ENCODE measurements at regions not wholly inside any gene's neighbourhood (a gene's known extent, or its start where the extent isn't known, plus 50 kb on each side); places are given as distances from the start of the nearest gene placed in this dataset.

DNA sequence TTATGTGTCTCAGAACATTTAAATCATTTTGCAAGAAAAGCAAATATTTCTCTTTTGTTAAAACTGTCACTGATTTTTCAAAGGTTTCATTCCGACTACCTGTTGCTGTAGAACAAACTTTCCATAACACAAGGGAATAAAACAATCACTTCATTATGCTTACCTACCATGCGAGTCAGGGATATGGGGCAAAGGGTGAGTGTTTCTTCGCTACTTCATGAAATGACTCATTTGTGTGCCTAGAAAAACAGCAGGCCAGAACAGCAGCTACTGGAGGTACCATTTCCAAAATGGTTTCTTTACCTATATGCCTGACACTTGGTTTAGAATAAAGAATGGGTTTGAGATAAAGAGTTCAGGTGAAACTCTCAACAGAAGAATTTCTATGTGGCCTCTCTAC, 712.5 kb downstream of the PLOD2 start:
- no peak for TF ChIP-seq POLR2AphosphoS5 (IDR thresholded peaks at IDR 0.05)
- TF ChIP-seq, protein P1, sequence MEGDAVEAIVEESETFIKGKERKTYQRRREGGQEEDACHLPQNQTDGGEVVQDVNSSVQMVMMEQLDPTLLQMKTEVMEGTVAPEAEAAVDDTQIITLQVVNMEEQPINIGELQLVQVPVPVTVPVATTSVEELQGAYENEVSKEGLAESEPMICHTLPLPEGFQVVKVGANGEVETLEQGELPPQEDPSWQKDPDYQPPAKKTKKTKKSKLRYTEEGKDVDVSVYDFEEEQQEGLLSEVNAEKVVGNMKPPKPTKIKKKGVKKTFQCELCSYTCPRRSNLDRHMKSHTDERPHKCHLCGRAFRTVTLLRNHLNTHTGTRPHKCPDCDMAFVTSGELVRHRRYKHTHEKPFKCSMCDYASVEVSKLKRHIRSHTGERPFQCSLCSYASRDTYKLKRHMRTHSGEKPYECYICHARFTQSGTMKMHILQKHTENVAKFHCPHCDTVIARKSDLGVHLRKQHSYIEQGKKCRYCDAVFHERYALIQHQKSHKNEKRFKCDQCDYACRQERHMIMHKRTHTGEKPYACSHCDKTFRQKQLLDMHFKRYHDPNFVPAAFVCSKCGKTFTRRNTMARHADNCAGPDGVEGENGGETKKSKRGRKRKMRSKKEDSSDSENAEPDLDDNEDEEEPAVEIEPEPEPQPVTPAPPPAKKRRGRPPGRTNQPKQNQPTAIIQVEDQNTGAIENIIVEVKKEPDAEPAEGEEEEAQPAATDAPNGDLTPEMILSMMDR (IDR thresholded peaks at IDR 0.05; ENCODE audit: poor library complexity, severe bottlenecking): no peak
- TF ChIP-seq, protein P2, sequence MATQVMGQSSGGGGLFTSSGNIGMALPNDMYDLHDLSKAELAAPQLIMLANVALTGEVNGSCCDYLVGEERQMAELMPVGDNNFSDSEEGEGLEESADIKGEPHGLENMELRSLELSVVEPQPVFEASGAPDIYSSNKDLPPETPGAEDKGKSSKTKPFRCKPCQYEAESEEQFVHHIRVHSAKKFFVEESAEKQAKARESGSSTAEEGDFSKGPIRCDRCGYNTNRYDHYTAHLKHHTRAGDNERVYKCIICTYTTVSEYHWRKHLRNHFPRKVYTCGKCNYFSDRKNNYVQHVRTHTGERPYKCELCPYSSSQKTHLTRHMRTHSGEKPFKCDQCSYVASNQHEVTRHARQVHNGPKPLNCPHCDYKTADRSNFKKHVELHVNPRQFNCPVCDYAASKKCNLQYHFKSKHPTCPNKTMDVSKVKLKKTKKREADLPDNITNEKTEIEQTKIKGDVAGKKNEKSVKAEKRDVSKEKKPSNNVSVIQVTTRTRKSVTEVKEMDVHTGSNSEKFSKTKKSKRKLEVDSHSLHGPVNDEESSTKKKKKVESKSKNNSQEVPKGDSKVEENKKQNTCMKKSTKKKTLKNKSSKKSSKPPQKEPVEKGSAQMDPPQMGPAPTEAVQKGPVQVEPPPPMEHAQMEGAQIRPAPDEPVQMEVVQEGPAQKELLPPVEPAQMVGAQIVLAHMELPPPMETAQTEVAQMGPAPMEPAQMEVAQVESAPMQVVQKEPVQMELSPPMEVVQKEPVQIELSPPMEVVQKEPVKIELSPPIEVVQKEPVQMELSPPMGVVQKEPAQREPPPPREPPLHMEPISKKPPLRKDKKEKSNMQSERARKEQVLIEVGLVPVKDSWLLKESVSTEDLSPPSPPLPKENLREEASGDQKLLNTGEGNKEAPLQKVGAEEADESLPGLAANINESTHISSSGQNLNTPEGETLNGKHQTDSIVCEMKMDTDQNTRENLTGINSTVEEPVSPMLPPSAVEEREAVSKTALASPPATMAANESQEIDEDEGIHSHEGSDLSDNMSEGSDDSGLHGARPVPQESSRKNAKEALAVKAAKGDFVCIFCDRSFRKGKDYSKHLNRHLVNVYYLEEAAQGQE (IDR thresholded peaks at IDR 0.05; ENCODE audit: borderline replicate concordance): no peak
- TF ChIP-seq RAD21 (conservative IDR thresholded peaks at IDR 0.05): no peak
- no peak for TF ChIP-seq EZH2 (IDR thresholded peaks at IDR 0.05; ENCODE audit: borderline replicate concordance, insufficient read depth, low read length, poor library complexity, severe bottlenecking)
